ENCODE measurements at regions not wholly inside any gene's neighbourhood (a gene's known extent, or its start where the extent isn't known, plus 50 kb on each side); places are given as distances from the start of the nearest gene placed in this dataset.

DNA sequence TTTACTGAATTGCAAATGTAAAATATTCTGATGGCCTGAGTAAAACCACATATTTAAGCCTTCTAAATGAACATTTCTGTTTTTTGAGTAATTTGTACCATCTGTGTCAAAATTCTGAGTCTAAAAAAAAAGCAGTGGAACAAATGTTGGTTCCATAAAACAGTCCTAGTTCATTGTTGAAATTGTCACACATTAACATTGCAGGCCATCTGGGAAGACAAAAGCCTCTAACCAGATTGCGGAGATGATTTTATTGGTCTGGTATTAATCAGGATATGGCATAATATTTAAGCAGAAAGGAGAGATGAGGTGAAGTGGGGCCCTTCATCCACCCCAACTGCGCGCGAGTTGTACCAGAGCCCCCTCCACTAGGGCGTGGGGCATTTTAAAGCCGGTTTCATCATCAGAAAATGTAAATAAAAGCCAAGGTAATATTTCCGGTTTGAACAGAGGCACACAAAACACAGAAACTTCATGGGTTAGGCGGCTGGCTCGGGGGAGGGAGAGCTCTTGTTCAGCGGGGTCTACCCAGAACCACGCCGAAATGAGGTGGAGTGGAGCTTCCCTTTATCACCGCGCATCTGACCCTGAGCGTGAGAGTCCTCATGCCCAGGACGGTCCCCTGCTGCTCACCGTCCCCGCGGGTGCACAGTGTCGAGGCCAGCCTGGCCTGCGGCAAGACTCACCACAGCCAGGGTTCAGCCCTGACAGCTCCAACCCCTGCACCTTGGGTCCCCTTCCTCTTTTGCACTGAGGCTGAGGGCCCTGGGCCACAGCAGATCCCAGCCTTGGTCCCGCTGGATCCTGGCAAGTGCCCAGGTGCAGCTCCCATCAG, 169.2 kb downstream of the URI1 start:
- TF ChIP-seq CTCF (IDR thresholded peaks at IDR 0.05 in 8 of 11, conservative IDR thresholded peaks at IDR 0.05 in 3 of 11) (no peak), POLR2AphosphoS5 (IDR thresholded peaks at IDR 0.05) (no peak), POLR2A (IDR thresholded peaks at IDR 0.05) (no peak)
